Activated T-helper 1 cell treated with anti-CD3 and anti-CD28 coated beads, Interleukin-12 subunit alpha, Interleukin-12 subunit beta, Interleukin-2, Interleukin-4 antibody, amounts not matched to agents 30 ng/mL and 10 ng/mL and 1 ng/mL, durations not matched to agents 14 hours and 24 hours and 36 hours (primary cell): ENCODE measurements at regions not wholly inside any gene's neighbourhood (a gene's known extent, or its start where the extent isn't known, plus 50 kb on each side); places are given as distances from the start of the nearest gene placed in this dataset.

Experiments used
- DNase-seq: peaks from one replicate; pipeline ENCODE4 v3.0.0; 2021; ENCODE audit warnings: low spot score
- H3K27ac Mint-ChIP-seq: one replicate; pipeline ENCODE4 v1.8.0; 2021; ENCODE audit warnings: mild to moderate bottlenecking, mixed read lengths
- H3K27me3 Mint-ChIP-seq: one replicate; pipeline ENCODE4 v1.8.0; 2022; ENCODE audit warnings: mild to moderate bottlenecking, moderate library complexity, mixed read lengths; ENCODE audit not compliant: insufficient read depth
- H3K36me3 Mint-ChIP-seq: one replicate; pipeline ENCODE4 v1.8.0; 2021; ENCODE audit warnings: low read depth, mixed read lengths
- H3K4me1 Mint-ChIP-seq: one replicate; pipeline ENCODE4 v1.8.0; 2021; ENCODE audit warnings: low read depth, mixed read lengths
- H3K4me3 Mint-ChIP-seq: one replicate; pipeline ENCODE4 v1.8.0; 2021; ENCODE audit warnings: mild to moderate bottlenecking, moderate library complexity, mixed read lengths
- H3K9me3 Mint-ChIP-seq: one replicate; pipeline ENCODE4 v1.8.0; 2021; ENCODE audit warnings: mixed read lengths
- intact Hi-C: fragments of 100-400 bp; cut with micrococcal nuclease; formaldehyde crosslinking; loops from one replicate; pipeline ENCODE4 v1.15.1; 2024

DNA sequence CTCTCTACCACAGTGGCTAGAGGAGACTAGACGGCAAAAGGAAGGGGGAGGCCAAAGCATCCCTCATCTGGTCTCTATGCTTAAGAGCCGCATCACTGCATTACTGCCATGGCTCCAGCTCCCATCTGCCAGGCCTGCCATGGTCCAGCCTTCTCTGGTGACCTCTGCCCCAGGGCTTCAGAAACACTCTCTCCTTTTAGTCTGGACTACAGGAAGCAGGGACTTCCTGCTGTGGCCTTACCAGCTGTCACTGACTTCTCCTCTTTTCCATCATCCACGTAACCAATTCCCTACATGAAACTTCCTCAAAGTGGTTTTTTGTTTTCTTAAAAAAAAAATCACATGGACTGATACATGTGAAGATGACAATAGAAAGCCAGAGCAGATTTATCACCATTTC lies 323.1 kb upstream of the NFIA start:
- H3K27ac Mint-ChIP-seq = no peak overlapping the region
- intact Hi-C loops = no loop called here

DNA sequence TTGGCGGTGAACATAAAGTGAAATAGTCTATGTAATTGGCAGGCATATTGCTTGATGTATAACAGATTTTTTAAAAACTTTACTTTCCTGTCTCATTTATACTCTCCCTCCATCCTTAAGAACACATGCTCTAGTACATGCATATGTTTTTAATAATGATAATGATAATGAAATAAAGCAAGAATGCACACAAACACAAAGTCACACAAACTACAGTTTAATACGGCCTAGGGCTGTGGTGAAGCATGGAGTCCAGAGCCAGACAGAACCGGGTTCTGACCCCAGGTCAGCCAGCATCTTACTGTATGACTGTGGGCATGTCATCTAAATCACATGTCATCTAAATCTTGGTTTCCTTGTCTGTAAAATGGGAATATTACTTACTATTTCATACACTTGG lies 324.9 kb upstream of the NFIA start:
- DNase-seq = no peak
- no peaks in the 10 kb centered on the region for H3K9me3 Mint-ChIP-seq
- H3K4me3 Mint-ChIP-seq = no peak overlapping the region
- H3K27me3 Mint-ChIP-seq = no peaks in the 10 kb centered on the region
- no peaks in the 10 kb centered on the region for H3K4me1 Mint-ChIP-seq
- intact Hi-C loops = no loop called here
- no peak overlapping the region for H3K27ac Mint-ChIP-seq
- H3K36me3 Mint-ChIP-seq = no peaks in the 10 kb centered on the region

More for the DNA sequence above, 323.1 kb upstream of the NFIA start:
- H3K36me3 Mint-ChIP-seq = no peaks in the 10 kb centered on the region
- DNase-seq = no peak
- H3K9me3 Mint-ChIP-seq = no peaks in the 10 kb centered on the region
- no peak overlapping the region for H3K4me3 Mint-ChIP-seq
- H3K27me3 Mint-ChIP-seq = no peaks in the 10 kb centered on the region
- no peaks in the 10 kb centered on the region for H3K4me1 Mint-ChIP-seq

DNA sequence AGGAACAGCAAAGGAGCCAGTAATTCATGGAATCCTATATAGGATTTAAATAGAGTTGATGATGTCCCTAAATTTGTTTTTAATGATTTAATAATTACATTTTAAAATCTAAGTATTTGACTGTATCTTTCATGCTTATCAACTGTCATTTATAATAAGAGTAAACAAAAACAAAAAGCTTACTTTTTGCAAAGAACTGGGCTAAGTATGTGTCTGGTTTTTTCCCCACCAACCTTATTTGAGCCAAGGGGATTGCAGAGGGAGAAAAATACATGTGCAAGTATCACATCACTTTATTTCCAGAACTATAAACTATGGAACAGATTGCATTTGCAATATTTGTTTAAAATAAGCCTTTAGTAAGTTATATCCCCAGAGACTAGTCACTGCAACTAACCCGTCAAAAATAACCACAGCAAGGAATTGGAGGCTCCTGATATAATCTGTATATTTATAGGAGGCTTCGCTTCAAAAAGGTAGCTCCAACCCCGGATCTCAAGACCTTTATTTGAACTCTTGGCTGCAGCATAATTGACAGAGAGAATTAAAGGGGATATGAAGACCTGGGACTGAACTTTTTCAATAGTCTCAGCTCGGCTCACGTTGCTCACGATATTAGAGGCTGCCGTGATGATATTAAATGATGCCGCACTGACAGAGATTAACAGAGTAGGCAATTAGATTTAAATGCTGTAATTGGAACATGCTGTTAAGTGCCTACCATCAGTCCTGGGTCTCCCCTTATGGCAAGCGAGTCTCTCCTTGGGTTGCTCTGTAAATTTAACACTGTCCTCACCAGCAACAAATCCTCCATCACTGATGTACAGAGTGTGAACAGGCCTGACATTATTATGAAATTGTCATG lies 329.1 kb upstream of the NFIA start:
- Mint-ChIP-seq H3K27ac (no peak overlapping the region), H3K4me1 (no peaks in the 10 kb centered on the region), H3K36me3 (no peaks in the 10 kb centered on the region), H3K9me3 (no peaks in the 10 kb centered on the region), H3K4me3 (no peak overlapping the region), H3K27me3 (no peaks in the 10 kb centered on the region)
- no peak for DNase-seq
- intact Hi-C loops = no loop called here

DNA sequence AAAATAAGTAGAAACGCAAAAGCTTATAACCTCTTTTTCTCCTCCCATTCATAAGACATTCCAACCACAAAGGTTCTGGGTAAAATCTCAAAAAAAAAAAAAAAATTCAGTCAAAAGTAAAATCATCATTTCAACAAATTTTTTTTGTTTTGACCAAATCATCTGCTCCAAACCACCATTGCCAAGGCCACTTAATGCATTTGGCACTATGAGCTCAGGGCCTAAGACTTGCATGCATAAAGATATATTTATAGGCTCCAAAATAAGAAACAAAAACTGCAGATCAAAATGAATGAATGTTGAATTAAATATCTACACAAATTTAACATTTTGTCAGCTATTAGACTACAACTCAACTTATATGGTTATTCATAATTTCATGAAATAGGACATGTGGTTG lies 331.1 kb upstream of the NFIA start:
- Mint-ChIP-seq H3K27ac (no peak overlapping the region), H3K4me3 (no peak overlapping the region), H3K27me3 (peaks cover 1% of the 10 kb centered on the region), H3K4me1 (no peaks in the 10 kb centered on the region), H3K9me3 (no peaks in the 10 kb centered on the region), H3K36me3 (no peaks in the 10 kb centered on the region)
- no peak for DNase-seq
- intact Hi-C loops = no loop called here

DNA sequence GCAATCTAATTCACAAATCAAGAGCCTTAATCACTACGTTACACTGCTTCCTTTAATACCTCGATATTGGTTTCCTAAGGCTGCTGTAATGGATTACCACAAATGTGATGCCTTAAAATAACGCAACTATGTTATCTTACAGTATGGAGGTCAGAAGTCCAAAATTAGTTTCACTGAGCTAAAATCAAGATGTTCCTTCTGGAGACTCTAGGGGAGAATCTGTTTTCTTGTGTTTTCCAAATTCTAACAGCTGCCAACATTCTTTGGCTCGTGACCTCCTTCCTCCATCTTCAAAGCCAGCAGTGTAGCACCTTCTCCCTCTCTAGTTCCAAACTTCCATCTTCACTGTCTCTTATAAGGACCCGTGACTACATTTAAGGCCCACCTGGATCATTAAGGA lies 335.0 kb upstream of the NFIA start:
- no peak for DNase-seq
- intact Hi-C loops = no loop called here
- H3K27ac Mint-ChIP-seq = no peak overlapping the region
- H3K36me3 Mint-ChIP-seq = no peaks in the 10 kb centered on the region
- no peaks in the 10 kb centered on the region for H3K9me3 Mint-ChIP-seq
- H3K4me1 Mint-ChIP-seq = no peaks in the 10 kb centered on the region
- H3K4me3 Mint-ChIP-seq = no peak overlapping the region
- H3K27me3 Mint-ChIP-seq = peaks cover 1% of the 10 kb centered on the region

DNA sequence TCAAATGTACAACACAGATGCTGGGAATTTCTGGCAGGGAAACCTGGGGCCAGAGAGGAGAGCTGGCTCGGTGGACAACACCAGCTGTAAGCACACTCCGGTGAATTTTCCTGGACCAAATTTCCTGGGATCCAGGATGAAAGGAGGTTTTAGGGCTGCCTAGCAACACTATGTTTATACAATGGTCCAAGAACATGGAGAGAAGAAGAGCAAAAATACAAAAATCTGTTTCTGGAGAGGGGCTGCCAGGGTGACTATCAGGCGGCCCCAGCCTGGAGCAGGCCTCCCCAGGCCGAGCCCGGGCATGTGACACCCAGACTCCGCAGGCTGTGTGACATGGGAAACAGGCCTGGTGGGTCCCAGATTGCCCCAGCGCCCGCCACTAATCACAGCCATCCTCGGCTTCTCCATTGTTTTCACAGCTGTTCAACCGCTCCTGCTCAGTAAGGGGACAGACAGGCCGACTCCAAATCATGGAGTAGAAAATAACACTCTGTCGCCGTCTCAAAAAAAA lies 336.0 kb upstream of the NFIA start:
- Mint-ChIP-seq H3K27me3 (peaks cover 1% of the 10 kb centered on the region), H3K9me3 (no peaks in the 10 kb centered on the region), H3K4me1 (no peaks in the 10 kb centered on the region), H3K27ac (no peak overlapping the region), H3K36me3 (no peaks in the 10 kb centered on the region), H3K4me3 (no peak overlapping the region)
- intact Hi-C loops = no loop called here
- no peak for DNase-seq

DNA sequence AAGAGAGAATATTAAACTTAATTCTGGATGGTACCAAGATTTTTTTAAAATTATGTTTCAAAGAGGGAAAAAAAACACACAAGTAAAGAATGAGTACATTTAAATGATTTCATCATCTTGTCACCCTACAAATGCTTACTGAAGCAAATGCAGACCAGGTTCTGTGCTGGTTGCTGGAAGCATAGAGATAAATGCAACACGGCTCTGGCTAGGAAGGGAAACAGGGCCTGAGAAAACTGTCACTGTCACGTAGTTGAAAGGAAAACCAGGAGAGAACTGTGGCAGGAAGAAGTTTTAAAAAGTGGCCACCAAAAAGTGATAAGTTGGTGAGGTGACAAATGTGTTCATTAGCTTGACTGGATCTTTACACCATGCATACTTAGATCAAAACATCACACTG lies 336.9 kb upstream of the NFIA start:
- Mint-ChIP-seq H3K4me1 (no peaks in the 10 kb centered on the region), H3K9me3 (no peaks in the 10 kb centered on the region), H3K36me3 (no peaks in the 10 kb centered on the region), H3K4me3 (no peak overlapping the region), H3K27ac (no peak overlapping the region), H3K27me3 (peaks cover 1% of the 10 kb centered on the region)
- DNase-seq = no peak
- intact Hi-C loops = no loop called here

DNA sequence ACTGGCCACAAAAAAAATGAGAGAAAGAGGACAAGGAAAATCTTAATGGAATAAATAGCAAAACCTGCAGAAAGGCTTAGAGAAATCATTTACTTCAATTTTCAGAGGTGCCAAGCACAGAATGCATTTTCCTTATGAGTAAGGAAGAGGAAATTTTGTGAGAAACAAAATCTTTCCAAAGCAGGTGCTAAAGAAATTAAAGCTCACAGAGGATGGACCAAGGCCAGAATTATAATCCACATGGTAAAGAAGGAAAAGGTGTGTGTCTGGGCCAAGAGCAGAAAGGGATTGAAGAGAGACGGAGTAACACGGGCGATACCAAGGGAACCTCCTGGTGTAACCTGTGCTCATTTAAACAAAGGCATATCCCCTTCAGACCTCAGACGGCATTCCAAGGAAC lies 340.0 kb upstream of the NFIA start:
- intact Hi-C loops = no loop called here
- H3K4me1 Mint-ChIP-seq = no peaks in the 10 kb centered on the region
- H3K36me3 Mint-ChIP-seq = no peaks in the 10 kb centered on the region
- H3K4me3 Mint-ChIP-seq = no peak overlapping the region
- no peak for DNase-seq
- peaks cover 2% of the 10 kb centered on the region for H3K27me3 Mint-ChIP-seq
- H3K27ac Mint-ChIP-seq = no peak overlapping the region
- no peaks in the 10 kb centered on the region for H3K9me3 Mint-ChIP-seq

DNA sequence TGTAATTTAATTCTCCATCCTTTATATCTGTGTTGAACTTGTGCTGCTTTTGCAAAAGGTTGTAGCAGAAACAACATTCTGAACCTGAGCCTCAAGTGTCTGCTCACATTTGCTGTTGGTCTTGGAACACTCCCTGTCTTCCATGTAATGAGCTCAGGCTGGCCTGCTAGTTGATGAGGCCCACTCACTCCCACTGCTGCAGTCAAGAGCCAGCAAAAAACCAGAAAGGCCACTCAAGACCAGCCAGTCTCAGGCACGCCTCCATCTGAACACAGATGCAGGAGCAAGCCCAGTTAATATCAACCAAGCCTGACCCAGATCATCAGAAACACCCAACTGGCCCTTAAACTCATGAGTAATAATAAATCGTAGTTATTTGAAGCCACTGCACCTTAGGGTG lies 342.2 kb upstream of the NFIA start:
- Mint-ChIP-seq H3K36me3 (no peaks in the 10 kb centered on the region), H3K4me3 (no peak overlapping the region), H3K27ac (no peak overlapping the region), H3K4me1 (no peaks in the 10 kb centered on the region), H3K27me3 (peaks cover 2% of the 10 kb centered on the region), H3K9me3 (no peaks in the 10 kb centered on the region)
- intact Hi-C loops = no loop called here
- DNase-seq = no peak

DNA sequence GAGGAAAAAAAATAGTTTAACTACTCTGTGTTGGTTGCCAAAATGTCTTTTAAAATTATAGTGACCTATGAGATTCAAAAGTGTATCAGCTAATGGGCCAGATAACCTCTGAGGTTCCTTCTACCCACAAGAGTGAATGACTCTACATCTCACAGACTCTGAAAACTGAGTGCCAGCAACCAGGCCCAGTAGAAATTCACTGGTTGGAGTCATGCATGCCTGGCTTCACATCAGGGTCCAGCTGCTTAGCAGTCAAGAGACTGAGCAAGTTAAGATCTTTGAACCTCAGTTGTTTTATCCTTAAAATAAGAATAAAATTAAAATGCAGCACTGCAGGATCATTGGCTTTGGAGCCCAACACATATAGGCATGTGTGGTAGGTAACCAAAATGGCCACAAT lies 342.6 kb upstream of the NFIA start:
- no peaks in the 10 kb centered on the region for H3K4me1 Mint-ChIP-seq
- intact Hi-C loops = no loop called here

DNA sequence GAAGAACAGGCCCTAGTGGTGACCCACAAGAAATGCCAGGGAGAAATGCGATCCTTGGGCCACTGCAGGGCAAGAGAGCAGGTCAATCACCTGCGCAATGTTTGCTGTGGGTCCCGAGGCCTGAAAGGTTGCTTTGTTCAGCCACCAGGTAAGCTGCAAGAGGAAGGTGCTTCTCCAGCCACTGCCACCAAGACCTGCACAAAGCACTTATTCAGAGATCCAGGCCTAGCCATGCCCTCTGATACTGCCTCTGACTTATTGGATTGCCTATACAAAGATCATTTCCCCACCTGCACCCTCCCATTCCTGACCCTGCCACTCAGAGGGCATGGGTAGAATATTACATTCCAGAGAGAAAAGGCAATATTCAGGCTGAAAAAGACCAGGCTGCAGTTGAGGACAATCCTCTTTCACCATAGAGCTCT lies 349.4 kb upstream of the NFIA start:
- no peak overlapping the region for H3K27ac Mint-ChIP-seq
- H3K27me3 Mint-ChIP-seq = no peaks in the 10 kb centered on the region
- no peaks in the 10 kb centered on the region for H3K36me3 Mint-ChIP-seq
- H3K4me1 Mint-ChIP-seq = no peaks in the 10 kb centered on the region
- H3K9me3 Mint-ChIP-seq = no peaks in the 10 kb centered on the region
- no peak for DNase-seq
- intact Hi-C loops = no loop called here
- no peak overlapping the region for H3K4me3 Mint-ChIP-seq

More for the DNA sequence above, 342.6 kb upstream of the NFIA start:
- no peaks in the 10 kb centered on the region for H3K36me3 Mint-ChIP-seq
- H3K27me3 Mint-ChIP-seq = peaks cover 2% of the 10 kb centered on the region
- no peak overlapping the region for H3K4me3 Mint-ChIP-seq
- no peak for DNase-seq
- no peaks in the 10 kb centered on the region for H3K9me3 Mint-ChIP-seq
- no peak overlapping the region for H3K27ac Mint-ChIP-seq

DNA sequence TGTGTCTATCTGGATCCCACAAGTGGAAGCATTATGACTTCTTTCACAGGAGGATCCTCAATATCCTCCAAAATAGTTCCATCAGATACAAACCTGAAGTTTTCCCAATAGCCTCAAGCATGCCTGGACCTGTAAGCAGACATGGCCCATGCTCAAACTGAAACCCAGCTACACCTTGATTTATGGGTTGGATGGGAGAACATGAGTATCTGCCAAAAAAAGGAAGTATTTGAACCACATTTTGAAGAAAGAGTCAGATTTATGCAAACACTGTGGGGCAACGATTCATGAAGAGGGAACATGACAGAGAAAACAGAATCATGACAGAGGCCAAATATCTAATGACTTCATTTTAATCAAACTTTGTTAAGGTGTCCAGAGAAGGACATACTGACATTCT lies 351.0 kb upstream of the NFIA start:
- no peaks in the 10 kb centered on the region for H3K27me3 Mint-ChIP-seq
- no peak for DNase-seq
- no peak overlapping the region for H3K27ac Mint-ChIP-seq
- H3K4me1 Mint-ChIP-seq = no peaks in the 10 kb centered on the region
- intact Hi-C loops = no loop called here
- no peaks in the 10 kb centered on the region for H3K9me3 Mint-ChIP-seq
- H3K4me3 Mint-ChIP-seq = no peak overlapping the region
- no peaks in the 10 kb centered on the region for H3K36me3 Mint-ChIP-seq

DNA sequence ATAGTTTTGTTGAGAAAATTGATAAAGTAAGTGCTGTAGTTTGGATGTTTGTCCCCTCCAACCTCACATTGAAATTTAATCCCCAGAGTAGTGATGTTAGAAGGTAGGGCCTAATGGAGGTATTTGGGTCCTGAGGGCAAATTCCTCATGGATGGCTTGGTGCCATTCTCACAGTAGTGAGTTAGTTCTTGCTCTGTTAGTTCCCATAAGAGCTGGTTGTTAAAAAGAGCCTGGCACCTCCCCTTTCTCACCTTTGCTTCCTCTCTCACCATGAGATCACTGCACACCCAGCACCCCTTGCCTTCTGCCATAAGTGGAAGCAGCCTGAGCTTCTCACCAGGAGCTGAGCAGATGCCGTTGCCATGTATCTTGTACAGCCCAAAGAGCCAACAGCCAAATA lies 354.8 kb upstream of the NFIA start:
- no peak overlapping the region for H3K27ac Mint-ChIP-seq
- no peaks in the 10 kb centered on the region for H3K36me3 Mint-ChIP-seq
- no peak for DNase-seq
- intact Hi-C loops = no loop called here
- H3K27me3 Mint-ChIP-seq = no peaks in the 10 kb centered on the region
- no peaks in the 10 kb centered on the region for H3K4me1 Mint-ChIP-seq
- H3K4me3 Mint-ChIP-seq = no peak overlapping the region
- no peaks in the 10 kb centered on the region for H3K9me3 Mint-ChIP-seq

DNA sequence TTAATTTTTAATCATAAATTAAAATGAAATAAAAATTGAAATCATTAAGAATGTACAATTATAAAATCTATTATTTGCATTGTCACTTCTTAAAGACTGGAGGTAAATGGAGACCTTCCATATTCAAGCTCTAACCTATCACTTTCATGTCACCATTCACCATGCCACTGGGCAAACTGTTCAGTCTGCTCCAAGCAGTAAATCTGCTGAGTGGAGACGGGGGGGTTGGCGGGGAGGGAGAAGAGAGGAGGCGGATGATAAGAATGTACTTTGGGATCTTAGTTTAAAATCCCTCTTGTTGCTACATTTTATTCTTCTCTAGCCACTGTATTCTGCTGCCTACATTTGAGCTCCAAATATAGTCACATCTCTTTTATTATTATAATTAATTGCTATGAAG lies 365.9 kb upstream of the NFIA start:
- no peaks in the 10 kb centered on the region for H3K27me3 Mint-ChIP-seq
- DNase-seq = no peak
- no peaks in the 10 kb centered on the region for H3K9me3 Mint-ChIP-seq
- H3K4me1 Mint-ChIP-seq = no peaks in the 10 kb centered on the region
- intact Hi-C loops = no loop called here
- H3K27ac Mint-ChIP-seq = no peak overlapping the region
- no peak overlapping the region for H3K4me3 Mint-ChIP-seq
- H3K36me3 Mint-ChIP-seq = no peaks in the 10 kb centered on the region
